Liver (tissue), 8 donors: ENCODE measurements at regions not wholly inside any gene's neighbourhood (a gene's known extent, or its start where the extent isn't known, plus 50 kb on each side); places are given as distances from the start of the nearest gene placed in this dataset.
A peak's percentile ranks its signal among the peaks of the same experiment; 100 is the strongest.

Experiments used
- DNase-seq: peaks from one replicate; pipeline ENCODE4 v3.0.0-alpha.2; 2017; ENCODE audit warnings: low spot score
- H3K27ac ChIP-seq, 2 donors: one replicate each; pipeline ENCODE4 v1.7.0; 2013; ENCODE audit warnings: inconsistent platforms in 2 of 2, low read length in 2 of 2, control low read depth in 1 of 2, low read depth in 1 of 2, mild to moderate bottlenecking in 1 of 2
- H3K27me3 ChIP-seq, 4 donors: one replicate each; pipeline versions ENCODE4 v1.6.1 to v1.7.0; 2013; ENCODE audit warnings: low read length in 3 of 4, inconsistent platforms in 1 of 4, mild to moderate bottlenecking in 1 of 4, moderate library complexity in 1 of 4; ENCODE audit not compliant: control insufficient read depth in 4 of 4, insufficient read depth in 4 of 4
- H3K36me3 ChIP-seq, 4 donors: one replicate each; pipeline versions ENCODE4 v1.6.1 to v1.7.0; 2013; ENCODE audit warnings: low read length in 3 of 4, mild to moderate bottlenecking in 3 of 4, low read depth in 1 of 4, moderate library complexity in 1 of 4; ENCODE audit not compliant: control insufficient read depth in 4 of 4, insufficient read depth in 3 of 4
- H3K4me1 ChIP-seq, 4 donors: one replicate each; pipeline versions ENCODE4 v1.6.1 to v1.7.0; 2013; ENCODE audit warnings: low read length in 3 of 4, mild to moderate bottlenecking in 3 of 4, moderate library complexity in 1 of 4; ENCODE audit not compliant: control insufficient read depth in 4 of 4, insufficient read depth in 4 of 4
- H3K4me3 ChIP-seq, 3 donors: one replicate each; pipeline versions ENCODE4 v1.6.1 to v1.7.0; 2013; ENCODE audit warnings: low read length in 3 of 3, control low read depth in 1 of 3, low read depth in 1 of 3, mild to moderate bottlenecking in 1 of 3
- H3K9ac ChIP-seq, 2 donors: one replicate each; pipeline ENCODE4 v1.7.0; 2013; ENCODE audit warnings: low read length in 2 of 2, mild to moderate bottlenecking in 2 of 2, moderate library complexity in 2 of 2, control low read depth in 1 of 2, low read depth in 1 of 2
- H3K9me3 ChIP-seq, 4 donors: one replicate each; pipeline versions ENCODE4 v1.6.1 to v1.7.0; 2013; ENCODE audit warnings: low read length in 3 of 4; ENCODE audit not compliant: control insufficient read depth in 4 of 4
- CTCF ChIP-seq: fragments of 150-350 bp; IDR thresholded peaks from 2 replicates; pipeline ENCODE4 v1.5.1; 2017; ENCODE audit warnings: improper control_type of control experiment, low read depth, low read length; ENCODE audit not compliant: missing input control
- FOXA1 ChIP-seq: IDR thresholded peaks from 2 replicates; pipeline ENCODE4 v1.6.1; 2016; ENCODE audit warnings: antibody characterized with exemption
- GABPA ChIP-seq, 2 donors: IDR thresholded peaks in 1 of 2; conservative IDR thresholded peaks in 1 of 2; 2 replicates each; pipeline ENCODE4 v1.6.1; 2016; ENCODE audit warnings: antibody characterized with exemption in 2 of 2, mild to moderate bottlenecking in 1 of 2, moderate library complexity in 1 of 2
- HNF4G ChIP-seq: IDR thresholded peaks from 2 replicates; pipeline ENCODE4 v1.6.1; 2016; ENCODE audit warnings: antibody characterized with exemption
- JUND ChIP-seq, 2 donors: IDR thresholded peaks; 2 replicates each; pipeline ENCODE4 v1.6.1; 2016; ENCODE audit warnings: antibody characterized with exemption in 2 of 2
- MAX ChIP-seq: IDR thresholded peaks from 2 replicates; pipeline ENCODE4 v1.6.1; 2016; ENCODE audit warnings: antibody characterized with exemption
- NR2F2 ChIP-seq: IDR thresholded peaks from 2 replicates; pipeline ENCODE4 v1.6.1; 2016; ENCODE audit warnings: antibody characterized with exemption
- RAD21 ChIP-seq, 2 donors: IDR thresholded peaks; 2 replicates each; pipeline ENCODE4 v1.6.1; 2016; ENCODE audit warnings: antibody characterized with exemption in 2 of 2, mild to moderate bottlenecking in 2 of 2
- RXRA ChIP-seq, 2 donors: IDR thresholded peaks; 2 replicates each; pipeline ENCODE4 v1.6.1; 2017 to 2018; ENCODE audit warnings: antibody characterized with exemption in 2 of 2, mild to moderate bottlenecking in 1 of 2
- SP1 ChIP-seq: IDR thresholded peaks from 2 replicates; pipeline ENCODE4 v1.6.1; 2018; ENCODE audit warnings: antibody characterized with exemption, mild to moderate bottlenecking
- TAF1 ChIP-seq: conservative IDR thresholded peaks from 2 replicates; pipeline ENCODE4 v1.6.1; 2016; ENCODE audit warnings: antibody characterized with exemption, mild to moderate bottlenecking
- WGBS: extraction: QIAGEN DNeasy Blood & Tissue Kit; methylation state at CpG from one replicate; pipeline ENCODE4 v1.1.7; 2013; 5-methylcytosine and 5-hydroxymethylcytosine counted together
- donor health status: healthy.
- donor health status: healthy.
- donor health status: healthy.
- donor health status: healthy.
- donor health status: healthy.

DNA sequence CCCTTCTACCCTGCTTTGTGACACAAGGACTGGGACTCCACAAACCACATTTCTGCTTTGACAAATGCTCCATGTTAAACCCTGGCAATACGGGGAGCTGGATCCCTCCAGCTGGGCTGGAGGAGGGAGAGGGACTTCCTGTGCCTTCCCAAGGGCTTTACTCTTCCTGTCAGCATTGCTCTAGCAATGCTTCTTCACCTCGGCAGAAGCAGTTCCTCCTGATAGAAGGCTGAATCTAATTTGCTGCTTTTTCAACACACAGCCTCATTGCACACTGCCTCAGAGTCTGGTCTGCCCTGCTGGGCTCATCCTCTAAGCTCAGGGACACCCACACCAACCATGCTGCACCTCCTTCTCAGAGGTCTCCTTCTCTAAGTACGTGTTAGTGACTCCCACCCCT is 142.8 kb upstream of the SMAD3 start (continued):
- TF ChIP-seq CTCF (no peak), GABPA (IDR thresholded peaks at IDR 0.05 in 1 of 2, conservative IDR thresholded peaks at IDR 0.05 in 1 of 2) (no peak), RXRA (IDR thresholded peaks at IDR 0.05) (no peak)

- Histone ChIP-seq H3K27ac (no peak overlapping the region), H3K36me3 (no peaks in the 10 kb centered on the region), H3K9ac (no peak overlapping the region), H3K4me3 (no peak overlapping the region), H3K27me3 (peaks cover 0 to 2% (median 0%) of the 10 kb centered on the region in 4 donors), H3K9me3 (peaks cover 0 to 5% (median 2%) of the 10 kb centered on the region in 4 donors), H3K4me1 (no peaks in the 10 kb centered on the region)
- 17% methylated on average over 7 of the region's 7 CpGs for WGBS
- no peak for DNase-seq
- peak in 1 of 2 donors; percentile 31 for TF ChIP-seq RAD21 (IDR thresholded peaks at IDR 0.05)
- no peak for TF ChIP-seq HNF4G
- no peak for TF ChIP-seq TAF1
- no peak for TF ChIP-seq SP1
- no peak for TF ChIP-seq FOXA1
- no peak for TF ChIP-seq JUND (IDR thresholded peaks at IDR 0.05)
- no peak for TF ChIP-seq NR2F2
- peak; percentile 35 for TF ChIP-seq CTCF
Observed at GRCh38 chr15:66923438-66923881, 141.9 kb upstream of the SMAD3 start.

- Histone ChIP-seq H3K36me3 (no peaks in the 10 kb centered on the region), H3K27me3 (peaks cover 0 to 2% (median 0%) of the 10 kb centered on the region in 4 donors), H3K9ac (no peak overlapping the region), H3K4me1 (no peaks in the 10 kb centered on the region), H3K9me3 (peaks cover 0 to 5% (median 2%) of the 10 kb centered on the region in 4 donors), H3K27ac (no peak overlapping the region), H3K4me3 (no peak overlapping the region)
- TF ChIP-seq MAX, result no peak
- no peak for TF ChIP-seq RAD21 (IDR thresholded peaks at IDR 0.05)
- TF ChIP-seq CTCF, result no peak
- 88% methylated on average over 3 of the region's 3 CpGs for WGBS
- no peak for DNase-seq
Observed at GRCh38 chr15:66924889-66925288, 140.5 kb upstream of the SMAD3 start.
